HAP-1 (cell line): ENCODE measurements at regions not wholly inside any gene's neighbourhood (a gene's known extent, or its start where the extent isn't known, plus 50 kb on each side); places are given as distances from the start of the nearest gene placed in this dataset.
"Not testable (repeated sequence)": the region's sequence is repeated elsewhere in the genome, so short reads cannot be mapped to it uniquely, and the experiment has no call there.

Experiments
- DNase-seq, 2 experiments: peaks; one replicate each; pipeline ENCODE4 v3.0.0-alpha.2; 2016 to 2020; ENCODE audit warnings: low spot score in 2 of 2
- H3K27me3 ChIP-seq: fragments of 250-450 bp; sonication (Bioruptor Pico); 2 replicates; pipeline ENCODE4 v1.5.1; 2020; ENCODE audit warnings: low read depth, mild to moderate bottlenecking, moderate library complexity
- H3K36me3 ChIP-seq: fragments of 250-450 bp; sonication (Bioruptor Pico); replicated peaks from 2 replicates; pipeline ENCODE4 v1.5.1; 2020; ENCODE audit warnings: mild to moderate bottlenecking
- H3K4me1 ChIP-seq: fragments of 250-450 bp; sonication (Bioruptor Pico); 2 replicates; pipeline ENCODE4 v1.5.1; 2020; ENCODE audit warnings: mild to moderate bottlenecking
- H3K4me3 ChIP-seq: fragments of 250-450 bp; sonication (Bioruptor Pico); 2 replicates; pipeline ENCODE4 v1.5.1; 2020; ENCODE audit warnings: mild to moderate bottlenecking, moderate library complexity
- H3K9me3 ChIP-seq: fragments of 250-450 bp; sonication (Bioruptor Pico); 2 replicates; pipeline ENCODE4 v1.5.1; 2020; ENCODE audit warnings: mild to moderate bottlenecking, moderate library complexity
- in situ Hi-C: fragments of 300-500 bp; cut with MboI; formaldehyde crosslinking; loops from 3 replicates; pipeline ENCODE4 v1.14.3; 2020; ENCODE audit warnings: low sequenced_read_pairs, inconsistent platforms, mixed read lengths

GRCh38 chr22:15772337-15772736 is 82.5 kb downstream of the POTEH start:
- in situ Hi-C loops, H3K9me3 ChIP-seq, DNase-seq, H3K36me3 ChIP-seq, H3K4me3 ChIP-seq, H3K27me3 ChIP-seq, H3K4me1 ChIP-seq: not testable (repeated sequence)

- in situ Hi-C loops, H3K36me3 ChIP-seq, H3K27me3 ChIP-seq, H3K4me1 ChIP-seq, H3K4me3 ChIP-seq, H3K9me3 ChIP-seq, DNase-seq: not testable (repeated sequence)
These were observed 85.3 kb downstream of the POTEH start for GRCh38 chr22:15775118-15775517.

- H3K27me3 ChIP-seq, DNase-seq, H3K4me1 ChIP-seq, in situ Hi-C loops, H3K4me3 ChIP-seq, H3K36me3 ChIP-seq, H3K9me3 ChIP-seq: not testable (repeated sequence)
These were observed 86.1 kb downstream of the POTEH start for GRCh38 chr22:15775670-15776669.

- H3K27me3 ChIP-seq, DNase-seq, H3K4me1 ChIP-seq, H3K9me3 ChIP-seq, H3K36me3 ChIP-seq, H3K4me3 ChIP-seq, in situ Hi-C loops: not testable (repeated sequence)
These were observed 86.9 kb downstream of the POTEH start for GRCh38 chr22:15776727-15777126.

GRCh38 chr22:15777150-15777549 is 87.3 kb downstream of the POTEH start:
- H3K27me3 ChIP-seq, DNase-seq, H3K36me3 ChIP-seq, in situ Hi-C loops, H3K4me3 ChIP-seq, H3K4me1 ChIP-seq, H3K9me3 ChIP-seq: not testable (repeated sequence)

GRCh38 chr22:15777557-15777956 is 87.7 kb downstream of the POTEH start:
- H3K4me1 ChIP-seq, H3K36me3 ChIP-seq, in situ Hi-C loops, H3K9me3 ChIP-seq, H3K27me3 ChIP-seq, DNase-seq, H3K4me3 ChIP-seq: not testable (repeated sequence)

GRCh38 chr22:15778366-15778765 is 88.5 kb downstream of the POTEH start:
- DNase-seq, H3K27me3 ChIP-seq, H3K36me3 ChIP-seq, in situ Hi-C loops, H3K4me3 ChIP-seq, H3K9me3 ChIP-seq, H3K4me1 ChIP-seq: not testable (repeated sequence)

- H3K4me1 ChIP-seq, DNase-seq, H3K36me3 ChIP-seq, in situ Hi-C loops, H3K27me3 ChIP-seq, H3K4me3 ChIP-seq, H3K9me3 ChIP-seq: not testable (repeated sequence)
These were observed 91.8 kb downstream of the POTEH start for GRCh38 chr22:15781652-15782051.

GRCh38 chr22:15782933-15783332 is 93.1 kb downstream of the POTEH start:
- H3K27me3 ChIP-seq, in situ Hi-C loops, H3K4me1 ChIP-seq, H3K36me3 ChIP-seq, H3K9me3 ChIP-seq, H3K4me3 ChIP-seq, DNase-seq: not testable (repeated sequence)

GRCh38 chr22:15784383-15785085 is 94.7 kb downstream of the POTEH start:
- H3K9me3 ChIP-seq, H3K27me3 ChIP-seq, H3K4me1 ChIP-seq, in situ Hi-C loops, H3K4me3 ChIP-seq, H3K36me3 ChIP-seq, DNase-seq: not testable (repeated sequence)

GRCh38 chr22:15786942-15787733 is 97.3 kb downstream of the POTEH start:
- H3K27me3 ChIP-seq, in situ Hi-C loops, H3K4me3 ChIP-seq, H3K36me3 ChIP-seq, H3K4me1 ChIP-seq, DNase-seq, H3K9me3 ChIP-seq: not testable (repeated sequence)

GRCh38 chr22:15791557-15791956 is 101.7 kb downstream of the POTEH start:
- DNase-seq, H3K36me3 ChIP-seq, H3K4me1 ChIP-seq, in situ Hi-C loops, H3K4me3 ChIP-seq, H3K27me3 ChIP-seq, H3K9me3 ChIP-seq: not testable (repeated sequence)

- DNase-seq, H3K27me3 ChIP-seq, H3K4me1 ChIP-seq, H3K36me3 ChIP-seq, H3K4me3 ChIP-seq, in situ Hi-C loops, H3K9me3 ChIP-seq: not testable (repeated sequence)
These were observed 110.1 kb downstream of the POTEH start for GRCh38 chr22:15799935-15800334.

GRCh38 chr22:15811141-15811540 is 121.3 kb downstream of the POTEH start:
- DNase-seq: peak in 1 of 2 experiments; percentile 42
- H3K4me1 ChIP-seq, H3K9me3 ChIP-seq, in situ Hi-C loops, H3K36me3 ChIP-seq, H3K27me3 ChIP-seq, H3K4me3 ChIP-seq: not testable (repeated sequence)
